AG09319 (cell line): ENCODE measurements at regions not wholly inside any gene's neighbourhood (a gene's known extent, or its start where the extent isn't known, plus 50 kb on each side); places are given as distances from the start of the nearest gene placed in this dataset.
"Not testable (repeated sequence)": the region's sequence is repeated elsewhere in the genome, so short reads cannot be mapped to it uniquely, and the experiment has no call there.

ENCODE experiments used
- DNase-seq: peaks from one replicate; pipeline ENCODE4 v3.0.0-alpha.2; 2010; ENCODE audit warnings: low read depth; ENCODE audit errors: extremely low read depth

GRCh38 chr4:49117951-49118350 is 131.9 kb downstream of the CWH43 start:
- DNase-seq = not testable (repeated sequence)

GRCh38 chr4:49118379-49119212 is 132.5 kb downstream of the CWH43 start:
- not testable (repeated sequence) for DNase-seq

- DNase-seq = not testable (repeated sequence)
Observed at GRCh38 chr4:49119345-49119744, 133.3 kb downstream of the CWH43 start.

GRCh38 chr4:49120042-49120779 is 134.1 kb downstream of the CWH43 start:
- DNase-seq = not testable (repeated sequence)

GRCh38 chr4:49120804-49121203 is 134.7 kb downstream of the CWH43 start:
- DNase-seq = not testable (repeated sequence)

GRCh38 chr4:49126443-49126842 is 140.4 kb downstream of the CWH43 start:
- not testable (repeated sequence) for DNase-seq

GRCh38 chr4:49126858-49127257 is 140.8 kb downstream of the CWH43 start:
- DNase-seq = not testable (repeated sequence)

GRCh38 chr4:49129385-49129784 is 143.3 kb downstream of the CWH43 start:
- DNase-seq = not testable (repeated sequence)

GRCh38 chr4:49129870-49130269 is 143.8 kb downstream of the CWH43 start:
- not testable (repeated sequence) for DNase-seq

- not testable (repeated sequence) for DNase-seq
Observed at GRCh38 chr4:49130724-49131123, 144.6 kb downstream of the CWH43 start.

GRCh38 chr4:49137043-49137442 is 151.0 kb downstream of the CWH43 start:
- not testable (repeated sequence) for DNase-seq

GRCh38 chr4:49137961-49138360 is 151.9 kb downstream of the CWH43 start:
- not testable (repeated sequence) for DNase-seq

- DNase-seq = not testable (repeated sequence)
Observed at GRCh38 chr4:49138818-49139217, 152.7 kb downstream of the CWH43 start.

- not testable (repeated sequence) for DNase-seq
Observed at GRCh38 chr4:49139513-49139912, 153.4 kb downstream of the CWH43 start.

GRCh38 chr4:49140351-49140750 is 154.3 kb downstream of the CWH43 start:
- DNase-seq = not testable (repeated sequence)

GRCh38 chr4:49141955-49142354 is 155.9 kb downstream of the CWH43 start:
- DNase-seq = not testable (repeated sequence)

- not testable (repeated sequence) for DNase-seq
Observed at GRCh38 chr4:49147143-49147542, 161.1 kb downstream of the CWH43 start.

GRCh38 chr4:49147596-49147995 is 161.5 kb downstream of the CWH43 start:
- not testable (repeated sequence) for DNase-seq

- DNase-seq = peak; percentile 59
Observed at GRCh38 chr4:49149006-49149975, 163.2 kb downstream of the CWH43 start.

- DNase-seq = not testable (repeated sequence)
Observed at GRCh38 chr4:49150351-49151083, 164.4 kb downstream of the CWH43 start.
